Limb (tissue), 2 donors: ENCODE measurements at regions not wholly inside any gene's neighbourhood (a gene's known extent, or its start where the extent isn't known, plus 50 kb on each side); places are given as distances from the start of the nearest gene placed in this dataset.
A peak's percentile ranks its signal among the peaks of the same experiment; 100 is the strongest.
"Not testable (repeated sequence)": the region's sequence is repeated elsewhere in the genome, so short reads cannot be mapped to it uniquely, and the experiment has no call there.

ENCODE experiments used
- DNase-seq, 2 donors: peaks; one replicate each; pipeline ENCODE4 v3.0.0-alpha.2; 2016; ENCODE audit errors: extremely low spot score in 2 of 2

DNA sequence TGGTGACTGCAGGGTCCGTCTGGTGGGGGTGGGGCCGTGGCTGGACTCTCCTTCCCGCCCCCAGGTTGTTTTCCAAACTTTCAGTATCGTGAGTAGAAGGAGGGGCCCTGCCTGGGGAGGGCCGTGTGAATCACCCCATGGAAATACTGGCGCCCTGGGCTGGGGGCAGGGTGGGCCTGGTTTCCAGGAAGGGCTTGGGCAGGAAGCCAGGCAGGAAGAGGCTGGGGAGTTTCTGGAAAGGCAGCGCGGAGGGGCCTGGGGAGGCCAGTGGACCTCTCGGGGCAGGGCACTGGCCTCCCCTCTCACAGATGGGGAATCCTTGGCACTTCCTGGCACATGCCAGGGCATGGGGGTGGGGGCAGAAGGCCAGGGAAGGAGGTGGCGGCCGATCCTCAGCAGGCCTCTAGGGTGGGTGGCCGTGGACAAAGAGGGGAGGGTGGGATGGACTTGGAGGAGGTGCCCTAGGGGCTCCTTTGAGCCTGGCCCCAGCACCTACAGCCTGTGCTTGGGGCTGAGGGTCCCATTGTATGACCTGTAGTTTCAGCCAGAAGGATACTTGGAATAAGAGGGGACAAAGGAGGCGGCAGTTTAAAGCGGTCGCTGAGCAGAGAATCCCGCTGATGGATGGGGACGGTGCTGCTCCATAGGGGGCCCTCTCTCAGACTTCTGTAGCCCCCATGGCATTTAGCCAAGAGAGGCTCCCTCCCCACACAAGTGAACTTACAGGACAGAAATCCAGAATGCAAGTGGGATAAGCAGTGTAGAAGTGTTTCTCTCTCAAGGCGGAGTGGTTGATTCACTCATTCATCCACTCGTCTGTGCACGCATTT is 56.5 kb upstream of the GATA2 start:
- peak; percentile 19 to 75 for DNase-seq

DNA sequence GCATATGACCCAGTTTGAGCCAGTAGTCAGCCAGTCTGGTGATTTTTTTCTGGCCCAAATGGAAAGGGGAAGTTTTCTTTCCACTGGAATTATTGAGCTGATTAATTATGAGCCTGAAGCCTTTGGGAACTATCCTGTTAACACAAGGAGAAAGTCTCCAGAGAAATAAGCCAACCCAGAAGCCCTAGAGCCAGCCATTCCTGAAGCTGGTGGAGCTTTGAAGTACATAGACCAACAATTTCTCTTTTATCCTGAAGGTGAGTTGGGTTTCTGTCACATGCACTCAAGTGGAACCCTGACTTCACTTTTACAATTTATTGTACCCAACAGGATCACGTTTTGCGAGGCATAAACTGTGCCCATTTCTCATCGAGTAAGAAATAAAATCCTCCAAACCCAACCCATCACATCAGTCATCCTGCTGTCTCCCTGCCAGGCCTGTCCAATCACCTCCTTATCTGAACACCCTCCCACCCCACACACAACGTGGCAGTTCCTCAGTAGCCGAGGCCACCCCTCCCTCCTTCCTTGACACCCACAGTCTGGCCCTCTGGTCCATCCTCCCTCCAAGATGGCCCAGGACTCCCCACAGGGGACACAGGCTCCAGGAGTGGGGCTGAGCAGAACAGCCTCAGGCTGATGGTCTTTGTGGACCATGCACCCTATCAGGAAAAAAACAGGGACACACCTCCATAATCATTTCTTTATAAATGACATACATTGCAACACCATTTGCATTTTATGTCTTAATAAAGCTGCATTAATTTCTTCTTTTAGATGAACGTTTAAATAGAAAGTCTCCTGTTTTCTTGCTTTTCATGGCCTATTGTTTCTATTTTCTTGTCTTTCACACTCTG is 55.7 kb upstream of the GATA2 start:
- no peak for DNase-seq

DNA sequence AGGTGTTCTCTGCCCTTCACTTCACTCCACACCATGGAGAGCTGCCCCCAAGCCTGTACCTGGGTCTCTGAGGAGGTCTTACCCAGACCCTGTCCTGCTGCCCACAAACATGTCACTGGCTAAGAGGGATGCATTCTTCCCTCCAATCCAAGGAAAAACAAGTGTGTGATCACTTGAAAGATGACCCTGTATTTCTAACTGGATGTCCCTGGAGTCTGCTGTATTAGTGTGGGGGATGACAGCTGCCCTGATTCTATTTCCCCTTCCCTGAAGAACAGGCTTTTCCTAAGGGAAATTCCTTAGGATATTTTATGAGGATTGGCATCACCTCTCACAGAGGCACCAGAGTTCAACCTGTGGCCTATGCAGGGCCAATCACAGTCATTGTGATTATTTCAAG is 55.0 kb upstream of the GATA2 start:
- DNase-seq, result no peak

DNA sequence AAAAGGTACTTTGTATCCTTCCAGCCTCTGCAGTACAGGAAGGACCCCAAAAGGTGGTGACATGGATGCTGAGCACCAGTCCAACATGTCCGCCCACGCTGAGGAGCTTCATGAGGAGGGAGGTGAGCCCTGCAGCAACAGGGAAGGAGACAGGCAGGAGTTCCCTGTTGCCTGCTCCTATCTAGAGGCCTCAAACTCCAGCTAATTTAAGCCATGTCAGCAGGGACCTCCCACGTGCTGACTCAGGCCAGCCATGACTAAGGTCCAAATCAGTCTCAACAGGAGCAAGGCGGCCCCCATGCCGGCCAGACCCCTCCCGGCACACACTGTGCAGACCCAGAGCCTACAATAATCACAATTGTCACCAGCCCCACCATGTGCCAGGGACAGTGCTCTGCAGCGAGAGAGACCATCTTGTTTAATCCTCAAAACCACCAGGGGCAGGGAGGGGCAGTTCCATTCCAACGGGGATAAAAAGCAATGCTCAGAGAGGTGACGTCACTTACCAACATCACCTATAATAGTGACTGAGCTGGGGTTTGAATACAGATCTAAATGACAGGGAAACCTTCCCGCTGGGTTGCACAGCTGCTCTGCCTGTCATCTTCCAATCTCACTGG is 54.5 kb upstream of the GATA2 start:
- no peak for DNase-seq

DNA sequence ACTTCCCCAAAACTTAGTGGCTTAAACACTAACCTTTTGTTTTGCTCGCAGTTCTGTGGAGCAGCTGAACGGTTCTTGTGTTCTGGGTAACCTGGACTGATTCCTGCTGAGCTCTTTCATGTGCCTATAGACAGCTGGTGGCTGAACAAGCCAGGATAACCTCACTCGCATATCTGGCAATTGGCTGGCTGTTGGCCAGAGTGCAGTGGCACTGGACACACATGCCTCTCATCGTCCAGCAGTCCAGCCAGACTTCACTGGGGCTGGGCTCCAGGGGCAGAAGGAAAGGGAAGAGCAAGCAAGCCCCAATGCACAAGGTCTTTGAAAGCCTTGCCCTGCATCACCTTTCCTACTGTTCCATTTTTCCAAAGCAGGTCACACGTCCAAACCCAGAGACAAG is 53.6 kb upstream of the GATA2 start:
- DNase-seq, result no peak

DNA sequence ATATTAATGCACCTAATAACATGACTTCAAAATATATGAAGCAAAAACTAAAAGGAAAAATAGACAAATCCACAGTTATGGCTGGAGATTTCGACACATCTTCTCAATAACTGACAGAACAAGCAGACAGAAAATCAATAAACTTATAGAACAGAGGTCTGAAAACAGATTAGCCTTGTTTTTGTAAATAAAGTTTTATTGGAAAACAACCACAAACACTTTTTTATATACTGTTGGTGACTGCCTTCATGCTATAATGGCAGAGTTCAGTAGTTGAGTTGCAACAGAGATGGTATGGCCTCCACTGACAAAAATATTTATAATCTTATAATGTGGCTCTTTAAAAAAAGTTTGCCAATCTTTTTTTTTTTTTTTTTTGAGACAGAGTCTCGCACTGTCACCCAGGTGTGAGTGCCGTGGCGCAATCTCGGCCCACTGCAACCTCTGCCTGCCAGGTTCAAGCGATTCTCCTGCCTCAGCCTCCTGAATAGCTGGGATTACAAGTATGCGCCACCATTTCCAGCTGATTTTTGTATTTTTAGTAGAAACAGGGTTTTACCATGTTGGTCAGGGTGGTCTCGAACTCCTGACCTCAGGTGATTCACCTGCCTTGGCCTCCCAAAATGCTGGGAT is 52.2 kb upstream of the GATA2 start:
- no peak for DNase-seq

GRCh38 chr3:128544190-128544589 is 51.2 kb upstream of the GATA2 start:
- DNase-seq, result no peak

- DNase-seq, result not testable (repeated sequence)
Observed at GRCh38 chr3:128543570-128544174, 50.7 kb upstream of the GATA2 start.
